Activated CD4-positive, alpha-beta T cell treated with anti-CD3 and anti-CD28 coated beads, Interleukin-2, amount 10 ng/mL, durations not matched to agents 7 days and 5 days (primary cell): ENCODE measurements at regions not wholly inside any gene's neighbourhood (a gene's known extent, or its start where the extent isn't known, plus 50 kb on each side); places are given as distances from the start of the nearest gene placed in this dataset.
A peak's percentile ranks its signal among the peaks of the same experiment; 100 is the strongest.

ENCODE experiments used
- CTCF ChIA-PET: fragments of 350-600 bp; sonication (Branson Sonifier 250); formaldehyde crosslinking; loops from one replicate; lab custom pipeline; 2021; ENCODE audit warnings: antibody characterized with exemption; lab: Charles Lee
- POLR2A ChIA-PET: fragments of 350-600 bp; sonication (Branson Sonifier 250); formaldehyde crosslinking; loops from one replicate; lab custom pipeline; 2021; ENCODE audit warnings: antibody characterized with exemption; lab: Charles Lee
- DNase-seq: peaks from one replicate; pipeline ENCODE4 v3.0.0-alpha.2; 2020
- H3K27ac Mint-ChIP-seq: one replicate; pipeline ENCODE4 v1.8.0; 2021; ENCODE audit warnings: mild to moderate bottlenecking, moderate library complexity, mixed read lengths
- H3K27me3 Mint-ChIP-seq: one replicate; pipeline ENCODE4 v1.8.0; 2021; ENCODE audit warnings: mixed read lengths
- H3K36me3 Mint-ChIP-seq: one replicate; pipeline ENCODE4 v1.8.0; 2021; ENCODE audit warnings: low read depth, mixed read lengths
- H3K4me1 Mint-ChIP-seq: one replicate; pipeline ENCODE4 v1.8.0; 2021; ENCODE audit warnings: mixed read lengths
- H3K4me3 Mint-ChIP-seq: one replicate; pipeline ENCODE4 v1.8.0; 2021; ENCODE audit warnings: mild to moderate bottlenecking, moderate library complexity, mixed read lengths
- H3K9me3 Mint-ChIP-seq: one replicate; pipeline ENCODE4 v1.8.0; 2021; ENCODE audit warnings: mixed read lengths

GRCh38 chr13:103303078-103303651, 236.9 kb upstream of the SLC10A2 start:
- Mint-ChIP-seq H3K4me1 (no peaks in the 10 kb centered on the region), H3K36me3 (no peaks in the 10 kb centered on the region), H3K27ac (no peak overlapping the region), H3K9me3 (no peaks in the 10 kb centered on the region), H3K4me3 (no peak overlapping the region), H3K27me3 (no peaks in the 10 kb centered on the region)
- DNase-seq: no peak
- POLR2A ChIA-PET: no interaction called here
- CTCF ChIA-PET: no interaction called here

- Mint-ChIP-seq H3K9me3 (no peaks in the 10 kb centered on the region), H3K27me3 (no peaks in the 10 kb centered on the region), H3K4me3 (no peak overlapping the region), H3K27ac (no peak overlapping the region), H3K4me1 (no peaks in the 10 kb centered on the region), H3K36me3 (no peaks in the 10 kb centered on the region)
- POLR2A ChIA-PET: no interaction called here
- CTCF ChIA-PET: no interaction called here
- DNase-seq: no peak
Measured at GRCh38 chr13:103302676-103303075, 236.5 kb upstream of the SLC10A2 start.

GRCh38 chr13:103299079-103299478, 232.9 kb upstream of the SLC10A2 start:
- H3K27ac Mint-ChIP-seq: no peak overlapping the region
- H3K9me3 Mint-ChIP-seq: peaks cover 7% of the 10 kb centered on the region
- H3K27me3 Mint-ChIP-seq: no peaks in the 10 kb centered on the region
- POLR2A ChIA-PET: no interaction called here
- no peak overlapping the region for H3K4me3 Mint-ChIP-seq
- H3K4me1 Mint-ChIP-seq: no peaks in the 10 kb centered on the region
- CTCF ChIA-PET: no interaction called here
- no peak for DNase-seq
- no peaks in the 10 kb centered on the region for H3K36me3 Mint-ChIP-seq

DNA sequence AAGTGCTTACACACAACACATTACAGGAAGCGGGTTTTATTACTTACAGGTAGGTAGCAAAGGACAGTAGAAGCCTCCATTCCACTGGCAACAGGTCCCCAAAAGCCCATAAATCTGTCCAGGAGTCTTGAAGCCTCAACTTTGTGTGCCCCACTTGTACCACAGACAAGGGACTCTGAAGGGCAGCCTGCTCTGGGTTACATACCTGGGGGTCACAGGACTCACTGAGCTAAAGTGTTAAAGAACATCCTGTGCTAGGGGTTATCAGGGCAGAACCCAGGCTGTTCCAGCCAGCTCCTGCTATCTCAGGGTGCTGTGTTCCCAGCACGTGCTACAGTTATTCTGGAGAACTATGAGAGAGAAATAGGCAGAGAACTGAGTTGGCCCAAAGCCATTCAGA, 230.9 kb upstream of the SLC10A2 start:
- Mint-ChIP-seq H3K9me3 (peaks cover 7% of the 10 kb centered on the region), H3K27ac (peak overlapping the region; percentile 36), H3K4me3 (no peak overlapping the region), H3K27me3 (no peaks in the 10 kb centered on the region), H3K36me3 (no peaks in the 10 kb centered on the region), H3K4me1 (no peaks in the 10 kb centered on the region)
- POLR2A ChIA-PET: no interaction called here
- DNase-seq: no peak
- CTCF ChIA-PET: no interaction called here

DNA sequence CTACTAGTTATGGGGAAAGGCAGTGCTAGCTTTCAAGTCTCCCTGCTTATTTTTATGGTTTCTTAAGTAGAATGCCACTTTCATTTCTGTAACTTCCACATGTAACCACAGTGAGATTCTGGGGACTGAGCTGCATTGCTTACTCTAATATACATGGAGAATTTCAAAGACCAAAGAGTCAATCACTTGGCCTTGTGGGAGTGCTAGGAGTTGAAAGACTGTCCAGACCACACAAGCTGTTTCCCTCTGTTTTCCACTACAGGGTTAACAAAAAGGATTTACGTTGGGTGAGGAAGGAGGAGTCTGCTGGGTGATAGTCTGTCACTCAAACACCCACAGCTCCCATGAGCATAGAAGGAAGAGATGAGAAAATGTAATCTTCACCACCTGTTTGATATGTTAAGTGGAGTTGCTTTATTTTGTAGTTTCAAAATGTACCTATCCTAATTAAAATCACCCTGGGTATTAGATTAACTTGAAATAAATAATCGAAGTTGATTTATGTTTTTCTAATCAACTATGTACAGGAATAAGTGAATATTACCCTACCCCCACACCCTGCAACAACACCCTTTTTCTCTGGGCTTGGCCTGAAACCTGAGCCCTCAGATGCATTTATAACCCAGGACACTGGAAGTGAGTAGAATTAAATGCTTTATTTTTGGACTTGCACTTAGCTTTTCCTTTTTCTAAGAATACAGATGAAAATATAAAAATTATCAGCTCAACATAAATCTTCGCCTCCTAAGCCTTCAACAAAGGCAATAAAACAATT, 225.8 kb upstream of the SLC10A2 start:
- no peaks in the 10 kb centered on the region for H3K4me1 Mint-ChIP-seq
- H3K36me3 Mint-ChIP-seq: no peaks in the 10 kb centered on the region
- no peak for DNase-seq
- ChIA-PET POLR2A (no interaction called here), CTCF (no interaction called here)
- no peak overlapping the region for H3K27ac Mint-ChIP-seq
- H3K27me3 Mint-ChIP-seq: no peaks in the 10 kb centered on the region
- H3K4me3 Mint-ChIP-seq: no peak overlapping the region
- peaks cover 5% of the 10 kb centered on the region for H3K9me3 Mint-ChIP-seq

DNA sequence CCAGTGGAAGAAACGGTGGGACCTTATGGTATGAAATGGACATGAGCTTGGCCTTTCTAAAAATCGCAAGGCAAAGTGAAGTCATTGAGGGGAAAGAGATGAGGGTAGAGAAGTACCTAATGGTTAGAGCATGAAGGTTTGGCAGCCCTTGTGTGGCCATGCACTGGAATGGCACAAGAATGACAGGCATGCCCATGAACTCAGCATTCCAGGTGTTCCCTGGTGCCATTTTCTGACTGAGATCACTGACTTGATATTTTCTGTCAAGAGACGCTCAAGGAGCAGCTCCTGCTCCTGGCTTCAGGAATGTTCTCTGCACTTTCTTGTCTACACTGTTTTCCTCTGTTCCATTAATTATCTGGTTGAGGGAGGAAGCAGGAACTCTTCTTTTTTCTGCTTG, 225.0 kb upstream of the SLC10A2 start:
- Mint-ChIP-seq H3K4me3 (no peak overlapping the region), H3K9me3 (no peaks in the 10 kb centered on the region), H3K27me3 (no peaks in the 10 kb centered on the region), H3K27ac (no peak overlapping the region), H3K4me1 (no peaks in the 10 kb centered on the region), H3K36me3 (no peaks in the 10 kb centered on the region)
- DNase-seq: no peak
- ChIA-PET CTCF (no interaction called here), POLR2A (no interaction called here)

DNA sequence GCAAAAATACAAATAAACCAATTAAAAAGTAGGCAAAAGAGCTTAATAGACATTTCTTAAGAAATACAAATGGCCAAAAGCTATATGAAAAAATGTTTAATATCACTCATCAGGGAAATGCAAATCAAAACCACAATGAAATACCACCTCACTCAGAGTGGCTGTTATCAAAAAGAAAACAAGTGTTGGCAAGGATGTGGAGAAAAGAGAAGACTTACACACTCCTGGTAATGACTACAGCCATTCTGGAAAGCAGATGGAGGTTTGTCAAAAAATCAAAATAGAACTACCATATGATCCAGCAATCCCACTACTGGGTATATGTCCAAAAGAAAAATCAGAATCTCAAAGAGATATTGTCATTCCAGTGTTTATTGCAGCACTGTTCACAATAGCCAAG, 223.5 kb upstream of the SLC10A2 start:
- POLR2A ChIA-PET: interaction anchor here (0.6 kb wide), 1 partner anchor 58 kb away, joined by 6 read pairs; no protein-coding TSS in a partner anchor
- no peaks in the 10 kb centered on the region for H3K27me3 Mint-ChIP-seq

GRCh38 chr13:103288114-103288513, 221.9 kb upstream of the SLC10A2 start:
- Mint-ChIP-seq H3K27ac (no peak overlapping the region), H3K4me3 (no peak overlapping the region), H3K27me3 (peaks cover under 1% of the 10 kb centered on the region), H3K4me1 (no peaks in the 10 kb centered on the region), H3K9me3 (no peaks in the 10 kb centered on the region), H3K36me3 (no peaks in the 10 kb centered on the region)
- POLR2A ChIA-PET: no interaction called here
- CTCF ChIA-PET: no interaction called here
- DNase-seq: no peak

More for the DNA sequence above, 223.5 kb upstream of the SLC10A2 start:
- Mint-ChIP-seq H3K9me3 (no peaks in the 10 kb centered on the region), H3K4me1 (no peaks in the 10 kb centered on the region), H3K36me3 (no peaks in the 10 kb centered on the region), H3K27ac (no peak overlapping the region), H3K4me3 (no peak overlapping the region)
- DNase-seq: no peak
- CTCF ChIA-PET: no interaction called here

DNA sequence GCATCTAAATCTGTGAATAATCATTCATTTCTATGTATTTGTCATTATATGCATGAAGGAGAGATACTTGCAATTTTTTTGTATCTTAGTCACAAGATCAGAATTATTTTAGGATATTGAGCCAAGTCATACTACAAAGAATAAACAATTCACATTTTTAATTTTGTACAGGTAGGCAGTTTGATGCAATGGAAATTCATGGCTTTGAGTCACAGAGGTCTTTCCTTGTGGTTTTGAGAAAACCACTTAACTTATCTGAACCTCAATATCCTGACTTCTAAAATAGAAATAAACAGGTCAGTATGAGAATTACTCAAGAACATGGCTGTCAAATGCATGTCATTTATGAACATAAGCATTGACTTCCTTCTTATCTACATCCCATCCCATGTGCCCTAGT, 221.4 kb upstream of the SLC10A2 start:
- POLR2A ChIA-PET: no interaction called here

GRCh38 chr13:103284466-103284865, 218.2 kb upstream of the SLC10A2 start:
- H3K4me3 Mint-ChIP-seq: no peak overlapping the region
- no peaks in the 10 kb centered on the region for H3K9me3 Mint-ChIP-seq
- H3K27ac Mint-ChIP-seq: no peak overlapping the region
- H3K27me3 Mint-ChIP-seq: peaks cover 4% of the 10 kb centered on the region
- no peaks in the 10 kb centered on the region for H3K4me1 Mint-ChIP-seq
- no peaks in the 10 kb centered on the region for H3K36me3 Mint-ChIP-seq
- DNase-seq: no peak
- CTCF ChIA-PET: no interaction called here
- POLR2A ChIA-PET: no interaction called here

More for the DNA sequence above, 221.4 kb upstream of the SLC10A2 start:
- Mint-ChIP-seq H3K4me1 (no peaks in the 10 kb centered on the region), H3K9me3 (no peaks in the 10 kb centered on the region), H3K27ac (no peak overlapping the region), H3K27me3 (peaks cover 4% of the 10 kb centered on the region), H3K36me3 (no peaks in the 10 kb centered on the region), H3K4me3 (no peak overlapping the region)
- DNase-seq: no peak
- CTCF ChIA-PET: no interaction called here

GRCh38 chr13:103283451-103283820, 217.2 kb upstream of the SLC10A2 start:
- ChIA-PET POLR2A (no interaction called here), CTCF (no interaction called here)
- no peak for DNase-seq
- Mint-ChIP-seq H3K27ac (no peak overlapping the region), H3K4me3 (no peak overlapping the region), H3K4me1 (no peaks in the 10 kb centered on the region), H3K9me3 (no peaks in the 10 kb centered on the region), H3K27me3 (peaks cover 4% of the 10 kb centered on the region), H3K36me3 (no peaks in the 10 kb centered on the region)

DNA sequence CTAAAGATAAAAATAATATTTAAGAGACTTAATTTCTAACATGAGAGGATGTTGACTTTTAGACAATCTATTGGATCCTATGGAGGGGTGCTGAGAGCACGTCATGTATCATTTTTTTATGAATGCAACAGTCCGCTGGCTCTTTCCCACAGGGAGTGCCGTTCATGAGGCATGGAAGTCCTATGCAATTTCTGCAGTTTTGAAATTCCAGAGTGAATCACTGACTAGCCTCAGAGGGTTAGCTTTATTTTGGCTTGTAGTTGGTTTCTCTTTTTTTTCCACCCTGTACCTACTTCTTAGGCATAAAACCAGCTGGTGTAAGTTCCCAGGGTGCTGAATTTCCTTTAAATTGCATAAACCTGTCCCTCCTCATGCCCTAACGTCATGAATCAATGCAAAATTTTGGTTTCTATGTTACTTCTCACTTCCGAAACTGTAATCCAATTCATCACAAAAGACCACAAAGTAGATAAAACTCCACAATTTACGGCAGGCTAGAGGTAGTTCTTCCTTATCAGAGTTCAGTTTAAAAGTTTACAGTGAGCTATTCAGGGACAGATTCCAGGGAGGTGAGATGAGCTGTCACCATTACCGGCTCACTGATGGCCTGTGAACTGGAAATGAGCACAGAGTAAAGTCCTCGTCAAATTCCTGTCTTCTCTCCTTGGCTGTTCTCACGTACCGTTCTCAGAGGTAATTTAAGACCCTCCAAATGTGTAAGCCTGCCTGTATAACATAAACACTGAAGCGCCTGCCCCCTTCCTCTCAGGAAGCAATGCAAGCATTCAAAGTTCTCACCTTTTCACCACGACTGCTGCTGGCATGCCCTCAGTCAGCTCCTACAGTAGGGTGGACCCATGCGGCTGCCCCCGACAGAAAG, 216.6 kb upstream of the SLC10A2 start:
- Mint-ChIP-seq H3K36me3 (no peaks in the 10 kb centered on the region), H3K27ac (no peak overlapping the region), H3K4me3 (no peak overlapping the region), H3K4me1 (no peaks in the 10 kb centered on the region), H3K9me3 (no peaks in the 10 kb centered on the region), H3K27me3 (peaks cover 4% of the 10 kb centered on the region)
- CTCF ChIA-PET: no interaction called here
- POLR2A ChIA-PET: no interaction called here
- no peak for DNase-seq

DNA sequence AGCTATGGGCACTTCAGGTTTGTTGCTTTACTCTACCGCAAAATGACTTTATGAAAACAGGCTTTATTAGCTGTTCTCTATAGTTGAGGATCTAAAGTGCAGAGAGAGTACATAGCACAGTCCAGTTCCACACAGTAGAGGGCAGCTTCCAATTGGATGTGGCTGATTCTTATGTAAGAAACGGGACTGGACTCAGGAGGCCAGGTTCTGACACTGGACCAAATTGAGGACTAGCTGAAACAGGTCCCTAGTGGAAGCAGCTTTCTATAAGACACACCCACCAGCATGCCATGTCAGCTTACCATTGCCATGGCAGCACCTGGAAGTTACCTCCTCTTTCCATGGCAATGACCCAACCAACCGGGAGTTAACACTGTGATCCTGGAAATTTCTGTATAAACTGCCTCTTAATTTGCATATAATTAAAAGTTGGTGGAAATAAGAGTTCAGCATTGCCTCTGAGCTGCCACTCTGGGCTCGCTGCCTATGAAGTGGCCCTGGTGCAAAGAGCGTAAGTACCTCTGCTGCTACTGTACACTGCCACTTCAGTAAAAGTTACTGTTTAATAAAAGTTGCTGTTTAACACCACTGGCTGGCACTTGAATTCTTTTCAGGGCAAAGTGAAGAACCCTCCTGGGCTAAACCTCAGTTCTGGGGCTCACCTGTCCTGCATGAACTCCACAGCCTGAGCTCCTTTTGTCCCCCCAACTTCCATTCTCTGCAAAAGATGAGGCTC, 211.9 kb upstream of the SLC10A2 start:
- POLR2A ChIA-PET: no interaction called here
- Mint-ChIP-seq H3K36me3 (no peaks in the 10 kb centered on the region), H3K27ac (no peak overlapping the region), H3K4me1 (no peaks in the 10 kb centered on the region), H3K4me3 (no peak overlapping the region), H3K27me3 (peaks cover 3% of the 10 kb centered on the region), H3K9me3 (no peaks in the 10 kb centered on the region)
- DNase-seq: no peak
- CTCF ChIA-PET: no interaction called here
